ENCODE measurements at regions not wholly inside any gene's neighbourhood (a gene's known extent, or its start where the extent isn't known, plus 50 kb on each side); places are given as distances from the start of the nearest gene placed in this dataset.

DNA sequence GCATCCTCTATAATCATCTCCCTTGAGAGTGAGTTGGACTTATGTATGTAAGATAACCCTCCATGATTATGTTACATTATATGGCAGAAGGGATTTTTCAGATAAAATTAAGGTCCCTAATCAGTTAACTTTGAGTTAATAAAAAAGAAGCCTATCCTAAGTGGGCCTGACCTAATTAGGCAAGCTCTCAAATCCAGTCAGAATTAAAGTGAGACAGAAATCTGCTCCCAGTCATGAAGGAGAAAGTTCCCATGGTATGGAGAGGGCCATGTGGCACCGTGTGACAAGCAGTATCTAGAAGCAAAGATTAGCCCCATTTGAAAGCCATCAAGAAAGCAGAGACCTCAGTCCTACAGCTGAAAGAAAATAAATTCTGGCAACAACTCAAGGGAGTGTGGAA is 202.4 kb downstream of the PRELID2 start:
- no peak for TF ChIP-seq CSDC2 (CRISPR knock-in tag; IDR thresholded peaks at IDR 0.05)
- TF ChIP-seq RARB (CRISPR knock-in tag; IDR thresholded peaks at IDR 0.05): no peak
- TF ChIP-seq, protein P1, sequence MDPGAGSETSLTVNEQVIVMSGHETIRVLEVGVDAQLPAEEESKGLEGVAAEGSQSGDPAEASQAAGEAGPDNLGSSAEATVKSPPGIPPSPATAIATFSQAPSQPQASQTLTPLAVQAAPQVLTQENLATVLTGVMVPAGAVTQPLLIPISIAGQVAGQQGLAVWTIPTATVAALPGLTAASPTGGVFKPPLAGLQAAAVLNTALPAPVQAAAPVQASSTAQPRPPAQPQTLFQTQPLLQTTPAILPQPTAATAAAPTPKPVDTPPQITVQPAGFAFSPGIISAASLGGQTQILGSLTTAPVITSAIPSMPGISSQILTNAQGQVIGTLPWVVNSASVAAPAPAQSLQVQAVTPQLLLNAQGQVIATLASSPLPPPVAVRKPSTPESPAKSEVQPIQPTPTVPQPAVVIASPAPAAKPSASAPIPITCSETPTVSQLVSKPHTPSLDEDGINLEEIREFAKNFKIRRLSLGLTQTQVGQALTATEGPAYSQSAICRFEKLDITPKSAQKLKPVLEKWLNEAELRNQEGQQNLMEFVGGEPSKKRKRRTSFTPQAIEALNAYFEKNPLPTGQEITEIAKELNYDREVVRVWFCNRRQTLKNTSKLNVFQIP (CRISPR knock-in tag; IDR thresholded peaks at IDR 0.05; ENCODE audit: borderline replicate concordance, low read depth): no peak
